Kidney (tissue), 13 donors: ENCODE measurements at regions not wholly inside any gene's neighbourhood (a gene's known extent, or its start where the extent isn't known, plus 50 kb on each side); places are given as distances from the start of the nearest gene placed in this dataset.

Experiments
- DNase-seq, 5 donors: peaks; one replicate each; pipeline ENCODE4 v3.0.0-alpha.2; 2013 to 2020
- FAIRE-seq: peaks from 2 replicates; lab custom pipeline; 2012; peaks lifted over from hg19 to GRCh38; lab: Jason Lieb, UNC
- H3K27ac ChIP-seq, 2 donors: one replicate each; pipeline ENCODE4 v1.7.0; 2013; ENCODE audit warnings: low read depth in 2 of 2, low read length in 2 of 2, inconsistent platforms in 1 of 2
- H3K27me3 ChIP-seq: one replicate; pipeline ENCODE4 v1.7.1; 2013; ENCODE audit warnings: low read length, inconsistent platforms; ENCODE audit not compliant: control insufficient read depth, insufficient read depth
- H3K36me3 ChIP-seq, 3 donors: one replicate each; pipeline versions ENCODE4 v1.7.0 to v1.7.1; 2013; ENCODE audit warnings: low read length in 3 of 3, control low read depth in 1 of 3, inconsistent platforms in 1 of 3; ENCODE audit not compliant: insufficient read depth in 3 of 3, control insufficient read depth in 2 of 3
- H3K4me1 ChIP-seq, 3 donors: one replicate each; pipeline versions ENCODE4 v1.7.0 to v1.7.1; 2013; ENCODE audit warnings: low read length in 3 of 3, inconsistent platforms in 1 of 3, low read depth in 1 of 3; ENCODE audit not compliant: control insufficient read depth in 2 of 3, insufficient read depth in 2 of 3
- H3K4me3 ChIP-seq, 3 donors: one replicate each; pipeline versions ENCODE4 v1.7.0 to v1.8.1; 2013; ENCODE audit warnings: low read length in 3 of 3, control low read depth in 1 of 3, inconsistent platforms in 1 of 3
- H3K9ac ChIP-seq, 3 donors: one replicate each; pipeline versions ENCODE4 v1.7.0 to v1.7.1; 2013; ENCODE audit warnings: low read length in 3 of 3, control low read depth in 1 of 3, inconsistent platforms in 1 of 3
- H3K9me3 ChIP-seq, 3 donors: one replicate each; pipeline versions ENCODE4 v1.7.0 to v1.7.1; 2013; ENCODE audit warnings: low read length in 3 of 3, control low read depth in 1 of 3, inconsistent platforms in 1 of 3; ENCODE audit not compliant: control insufficient read depth in 2 of 3, insufficient read depth in 1 of 3
- intact Hi-C: fragments of 100-400 bp; cut with DNase I; formaldehyde crosslinking; loops from one replicate; pipeline ENCODE4 v1.11.1; 2022
- TF ChIP-seq, protein P1 (sequence below): IDR thresholded peaks from 3 replicates; pipeline ENCODE4 v1.5.1; 2012; ENCODE audit warnings: mild to moderate bottlenecking, moderate library complexity, borderline replicate concordance; ENCODE audit not compliant: insufficient read depth; ENCODE audit errors: extremely low read depth
- donor health status: control.
- donor health status: control.
- donor health status: control.
- donor health status: control.
- donor health status: control.
- donor health status: DM: yes; HTN: yes; CAD: no.
- donor health status: Normal renal cell carcinoma (clear cell type).

- no peak for DNase-seq
- Histone ChIP-seq H3K9me3 (no peaks in the 10 kb centered on the region), H3K27ac (no peak overlapping the region), H3K36me3 (no peaks in the 10 kb centered on the region), H3K4me3 (no peak overlapping the region), H3K4me1 (no peaks in the 10 kb centered on the region), H3K9ac (no peak overlapping the region), H3K27me3 (no peaks in the 10 kb centered on the region)
- TF ChIP-seq, protein P1, sequence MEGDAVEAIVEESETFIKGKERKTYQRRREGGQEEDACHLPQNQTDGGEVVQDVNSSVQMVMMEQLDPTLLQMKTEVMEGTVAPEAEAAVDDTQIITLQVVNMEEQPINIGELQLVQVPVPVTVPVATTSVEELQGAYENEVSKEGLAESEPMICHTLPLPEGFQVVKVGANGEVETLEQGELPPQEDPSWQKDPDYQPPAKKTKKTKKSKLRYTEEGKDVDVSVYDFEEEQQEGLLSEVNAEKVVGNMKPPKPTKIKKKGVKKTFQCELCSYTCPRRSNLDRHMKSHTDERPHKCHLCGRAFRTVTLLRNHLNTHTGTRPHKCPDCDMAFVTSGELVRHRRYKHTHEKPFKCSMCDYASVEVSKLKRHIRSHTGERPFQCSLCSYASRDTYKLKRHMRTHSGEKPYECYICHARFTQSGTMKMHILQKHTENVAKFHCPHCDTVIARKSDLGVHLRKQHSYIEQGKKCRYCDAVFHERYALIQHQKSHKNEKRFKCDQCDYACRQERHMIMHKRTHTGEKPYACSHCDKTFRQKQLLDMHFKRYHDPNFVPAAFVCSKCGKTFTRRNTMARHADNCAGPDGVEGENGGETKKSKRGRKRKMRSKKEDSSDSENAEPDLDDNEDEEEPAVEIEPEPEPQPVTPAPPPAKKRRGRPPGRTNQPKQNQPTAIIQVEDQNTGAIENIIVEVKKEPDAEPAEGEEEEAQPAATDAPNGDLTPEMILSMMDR: no peak
- no peak for FAIRE-seq
- intact Hi-C loops: no loop called here
These were observed 365.8 kb upstream of the MYT1L start for GRCh38 chr2:2696733-2697455.

GRCh38 chr2:2696325-2696724, 365.2 kb upstream of the MYT1L start:
- TF ChIP-seq, protein P1: no peak
- FAIRE-seq (no peak), DNase-seq (no peak)
- Histone ChIP-seq H3K9me3 (no peaks in the 10 kb centered on the region), H3K27ac (no peak overlapping the region), H3K9ac (no peak overlapping the region), H3K27me3 (no peaks in the 10 kb centered on the region), H3K4me3 (no peak overlapping the region), H3K36me3 (no peaks in the 10 kb centered on the region), H3K4me1 (no peaks in the 10 kb centered on the region)
- intact Hi-C loops: no loop called here

GRCh38 chr2:2694746-2695145, 363.7 kb upstream of the MYT1L start:
- DNase-seq (no peak), FAIRE-seq (no peak)
- no peak overlapping the region for H3K27ac ChIP-seq
- H3K9ac ChIP-seq: no peak overlapping the region
- no peaks in the 10 kb centered on the region for H3K36me3 ChIP-seq
- H3K4me1 ChIP-seq: no peaks in the 10 kb centered on the region
- intact Hi-C loops: no loop called here
- TF ChIP-seq, protein P1: no peak
- no peaks in the 10 kb centered on the region for H3K27me3 ChIP-seq
- H3K4me3 ChIP-seq: no peak overlapping the region
- no peaks in the 10 kb centered on the region for H3K9me3 ChIP-seq
